ENCODE measurements at regions not wholly inside any gene's neighbourhood (a gene's known extent, or its start where the extent isn't known, plus 50 kb on each side); places are given as distances from the start of the nearest gene placed in this dataset.
A peak's percentile ranks its signal among the peaks of the same experiment; 100 is the strongest.

GRCh38 chr7:46360811-46361210, 439.7 kb upstream of the IGFBP3 start:
- no TSS peak for BruUV-seq (replicated peaks)
- TF ChIP-seq RAD21 (IDR thresholded peaks at IDR 0.05; ENCODE audit: low read depth) (0 out of 2 replicates have a peak, but pooled peaks have one; percentile 19), SIN3A (IDR thresholded peaks at IDR 0.05; ENCODE audit: low read depth) (no peak)
- Histone ChIP-seq H3K27ac (ENCODE audit: low read depth, low read length) (no peak overlapping the region), H3K4me2 (ENCODE audit: low read length) (no peak overlapping the region), H3K4me3 (replicated peaks in 1 of 2; ENCODE audit: low read depth in 1 of 2, low read length in 2 of 2) (no peak overlapping the region), H4K20me1 (ENCODE audit: insufficient read depth) (no peaks in the 10 kb centered on the region), H3K4me1 (ENCODE audit: control insufficient read depth in 1 of 2, insufficient read depth in 2 of 2, low read length in 2 of 2) (no peaks in the 10 kb centered on the region), H3K9ac (ENCODE audit: low read length) (no peak overlapping the region), H3K27me3 (ENCODE audit: insufficient read depth, low read length) (no peaks in the 10 kb centered on the region), H2AFZ (ENCODE audit: low read depth, low read length, poor library complexity, severe bottlenecking) (no peak overlapping the region), H3K36me3 (ENCODE audit: control insufficient read depth in 1 of 2, insufficient read depth in 2 of 2, low read length in 2 of 2) (no peaks in the 10 kb centered on the region), H3K79me2 (ENCODE audit: insufficient read depth, low read length) (no peaks in the 10 kb centered on the region), H3K9me3 (ENCODE audit: control insufficient read depth in 1 of 2, insufficient read depth in 1 of 2, low read depth in 1 of 2, low read length in 2 of 2) (no peaks in the 10 kb centered on the region), H3K9me2 (ENCODE audit: insufficient read depth) (no peaks in the 10 kb centered on the region)
- no peak for ATAC-seq
- no peak for DNase-seq (ENCODE audit: low read depth, low spot score)
- POLR2A ChIA-PET = no interaction called here
- intact Hi-C loops (cut with micrococcal nuclease) = no loop called here
- RAD21 ChIA-PET (ENCODE audit: low non-redundant PET in 1 of 2, low total read pairs in 2 of 2, uncharacterized antibody in 2 of 2, unreplicated experiment in 2 of 2) = no interaction called here
- CTCF ChIA-PET = no interaction called here

GRCh38 chr7:46360296-46360695, 439.2 kb upstream of the IGFBP3 start:
- H3K27ac ChIP-seq (ENCODE audit: low read depth, low read length) = no peak overlapping the region
- no peaks in the 10 kb centered on the region for H4K20me1 ChIP-seq (ENCODE audit: insufficient read depth)
- ChIA-PET CTCF (no interaction called here), RAD21 (ENCODE audit: low non-redundant PET in 1 of 2, low total read pairs in 2 of 2, uncharacterized antibody in 2 of 2, unreplicated experiment in 2 of 2) (no interaction called here), POLR2A (no interaction called here)
- no peak overlapping the region for H3K4me2 ChIP-seq (ENCODE audit: low read length)
- no peaks in the 10 kb centered on the region for H3K9me2 ChIP-seq (ENCODE audit: insufficient read depth)
- no peak overlapping the region for H2AFZ ChIP-seq (ENCODE audit: low read depth, low read length, poor library complexity, severe bottlenecking)
- BruUV-seq (replicated peaks) = no TSS peak
- no peak for ATAC-seq
- intact Hi-C loops (cut with micrococcal nuclease) = no loop called here
- no peaks in the 10 kb centered on the region for H3K27me3 ChIP-seq (ENCODE audit: insufficient read depth, low read length)
- TF ChIP-seq JUND (IDR thresholded peaks at IDR 0.05) (no peak), POLR2A (IDR thresholded peaks at IDR 0.05; ENCODE audit: borderline replicate concordance, extremely low read depth, insufficient read depth, insufficient read length) (no peak), REST (IDR thresholded peaks at IDR 0.05; ENCODE audit: low read depth) (no peak), YY1 (IDR thresholded peaks at IDR 0.05; ENCODE audit: extremely low read depth, insufficient replicate concordance, low read depth, low read length) (no peak), EZH2 (IDR thresholded peaks at IDR 0.05) (no peak), FOSL1 (IDR thresholded peaks at IDR 0.05; ENCODE audit: low read depth) (no peak), ATF3 (IDR thresholded peaks at IDR 0.05) (no peak), MAX (IDR thresholded peaks at IDR 0.05) (no peak), EGR1 (IDR thresholded peaks at IDR 0.05; ENCODE audit: low read depth) (no peak), SRF (IDR thresholded peaks at IDR 0.05; ENCODE audit: low read depth) (no peak), CBX3 (IDR thresholded peaks at IDR 0.05; ENCODE audit: low read depth) (no peak), SP1 (IDR thresholded peaks at IDR 0.05; ENCODE audit: low read depth) (no peak), ELF1 (IDR thresholded peaks at IDR 0.05; ENCODE audit: borderline replicate concordance, low read depth) (no peak), ZBTB33 (IDR thresholded peaks at IDR 0.05; ENCODE audit: extremely low read depth, insufficient replicate concordance, low read length) (no peak), RAD21 (IDR thresholded peaks at IDR 0.05; ENCODE audit: low read depth) (no peak), CEBPB (IDR thresholded peaks at IDR 0.05; ENCODE audit: low read depth) (no peak)
- no peaks in the 10 kb centered on the region for H3K36me3 ChIP-seq (ENCODE audit: control insufficient read depth in 1 of 2, insufficient read depth in 2 of 2, low read length in 2 of 2)
- H3K9ac ChIP-seq (ENCODE audit: low read length) = no peak overlapping the region
- no peak for DNase-seq (ENCODE audit: low read depth, low spot score)
- no peak overlapping the region for H3K4me3 ChIP-seq (replicated peaks in 1 of 2; ENCODE audit: low read depth in 1 of 2, low read length in 2 of 2)
- no peaks in the 10 kb centered on the region for H3K9me3 ChIP-seq (ENCODE audit: control insufficient read depth in 1 of 2, insufficient read depth in 1 of 2, low read depth in 1 of 2, low read length in 2 of 2)
- H3K79me2 ChIP-seq (ENCODE audit: insufficient read depth, low read length) = no peaks in the 10 kb centered on the region
- no peaks in the 10 kb centered on the region for H3K4me1 ChIP-seq (ENCODE audit: control insufficient read depth in 1 of 2, insufficient read depth in 2 of 2, low read length in 2 of 2)
